ENCODE measurements at regions not wholly inside any gene's neighbourhood (a gene's known extent, or its start where the extent isn't known, plus 50 kb on each side); places are given as distances from the start of the nearest gene placed in this dataset.

DNA sequence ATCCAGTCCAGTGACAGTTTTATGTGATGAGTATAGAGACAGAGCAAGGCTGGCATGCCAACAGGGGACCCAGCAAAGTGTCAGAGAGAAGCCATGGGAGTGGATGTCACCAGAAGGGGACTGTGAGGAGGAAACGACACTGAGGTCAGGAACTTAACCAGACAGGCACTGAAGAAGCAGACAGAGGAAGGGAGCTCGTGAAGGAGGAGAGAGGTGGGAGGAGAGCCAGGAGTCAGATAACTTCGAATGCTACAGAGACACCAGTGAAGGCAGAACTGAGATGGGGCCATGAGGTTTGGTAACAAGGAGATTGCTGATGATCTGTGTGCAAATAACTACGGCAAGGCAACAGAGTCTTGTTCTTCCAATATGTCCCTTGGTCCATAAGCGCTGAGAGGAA lies 211.1 kb upstream of the FOXA2 start:
- ChIA-PET POLR2A (no interaction called here), CTCF (no interaction called here)
- Mint-ChIP-seq H3K36me3 (no peaks in the 10 kb centered on the region), H3K4me3 (no peak overlapping the region), H3K4me1 (no peaks in the 10 kb centered on the region), H3K9me3 (peaks cover 0 to 7% (median 4%) of the 10 kb centered on the region in 5 donors), H3K27ac (no peak overlapping the region), H3K27me3 (no peaks in the 10 kb centered on the region)
- Histone ChIP-seq H3K27ac (ENCODE audit: low read depth, low read length) (no peak overlapping the region), H3K36me3 (ENCODE audit: insufficient read depth, low read length) (no peaks in the 10 kb centered on the region), H3K4me1 (ENCODE audit: insufficient read depth, low read length) (no peaks in the 10 kb centered on the region), H3K27me3 (ENCODE audit: insufficient read depth, low read length, poor library complexity, severe bottlenecking) (no peaks in the 10 kb centered on the region), H3K4me3 (ENCODE audit: low read length) (no peak overlapping the region), H3K9me3 (ENCODE audit: low read length) (no peaks in the 10 kb centered on the region)
- DNase-seq: no peak

DNA sequence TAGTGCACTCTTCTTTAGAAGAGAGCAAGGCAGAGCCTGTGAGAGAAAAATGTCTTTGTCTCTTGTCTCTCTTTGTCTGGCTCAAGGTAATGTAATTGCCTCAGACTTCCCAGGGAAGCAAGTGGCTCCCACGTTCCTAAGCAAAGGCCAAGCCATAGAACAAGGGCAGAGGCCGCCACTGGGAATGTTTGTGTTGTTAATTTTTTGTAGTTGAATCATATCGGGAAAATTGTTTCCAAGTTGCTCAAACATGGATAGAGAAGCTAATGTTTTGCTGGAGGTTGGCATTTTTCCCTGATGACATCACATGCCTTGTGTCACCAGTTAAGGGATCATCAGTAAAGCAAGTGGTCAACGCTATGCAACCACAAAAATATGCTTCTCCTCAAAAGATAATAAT lies 211.5 kb upstream of the FOXA2 start:
- no peaks in the 10 kb centered on the region for H3K27me3 Mint-ChIP-seq

DNA sequence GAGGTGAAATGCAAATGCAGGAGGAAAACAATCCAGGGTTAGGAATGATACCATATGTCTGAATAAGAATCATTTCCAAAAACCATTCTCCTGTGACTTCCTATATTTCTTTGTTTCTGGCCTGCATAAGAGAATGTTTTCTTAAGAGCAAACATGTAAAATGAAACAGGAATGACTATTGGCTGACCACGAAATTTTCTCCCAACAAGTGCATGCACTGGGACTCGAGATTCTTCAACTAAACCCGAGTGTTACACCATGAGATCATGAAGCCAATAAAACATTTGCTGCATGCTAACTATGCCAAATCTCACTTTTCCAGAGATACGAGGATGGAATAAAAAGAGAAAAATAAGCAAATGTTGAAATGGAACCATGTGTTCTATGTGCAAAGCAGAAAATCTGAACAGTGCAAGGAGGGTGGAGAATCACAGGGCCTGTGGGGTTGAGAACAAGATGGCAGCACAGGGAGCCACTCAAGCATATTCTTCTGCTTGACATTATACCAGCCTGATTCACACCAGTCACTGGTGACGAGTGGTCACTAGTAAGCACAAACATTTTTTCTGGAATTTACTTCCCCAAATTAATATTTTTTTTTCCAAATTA lies 212.2 kb upstream of the FOXA2 start:
- Histone ChIP-seq H3K27ac (ENCODE audit: low read depth, low read length) (no peak overlapping the region), H3K36me3 (ENCODE audit: insufficient read depth, low read length) (no peaks in the 10 kb centered on the region), H3K4me3 (ENCODE audit: low read length) (no peak overlapping the region), H3K27me3 (ENCODE audit: insufficient read depth, low read length, poor library complexity, severe bottlenecking) (no peaks in the 10 kb centered on the region), H3K4me1 (ENCODE audit: insufficient read depth, low read length) (no peaks in the 10 kb centered on the region), H3K9me3 (ENCODE audit: low read length) (no peaks in the 10 kb centered on the region)
- no peak overlapping the region for H3K27ac Mint-ChIP-seq
- no peaks in the 10 kb centered on the region for H3K4me1 Mint-ChIP-seq
- H3K4me3 Mint-ChIP-seq: no peak overlapping the region
- H3K36me3 Mint-ChIP-seq: no peaks in the 10 kb centered on the region
- peaks cover 0 to 9% (median 4%) of the 10 kb centered on the region in 5 donors for H3K9me3 Mint-ChIP-seq
- DNase-seq: no peak
- H3K27me3 Mint-ChIP-seq: no peaks in the 10 kb centered on the region
- ChIA-PET POLR2A (no interaction called here), CTCF (no interaction called here)

More for the DNA sequence above, 211.5 kb upstream of the FOXA2 start:
- H3K36me3 Mint-ChIP-seq: no peaks in the 10 kb centered on the region
- no peak overlapping the region for H3K4me3 Mint-ChIP-seq
- no peak overlapping the region for H3K27ac Mint-ChIP-seq
- H3K4me1 ChIP-seq (ENCODE audit: insufficient read depth, low read length): no peaks in the 10 kb centered on the region
- no peaks in the 10 kb centered on the region for H3K4me1 Mint-ChIP-seq
- no peak overlapping the region for H3K27ac ChIP-seq (ENCODE audit: low read depth, low read length)
- no peaks in the 10 kb centered on the region for H3K27me3 ChIP-seq (ENCODE audit: insufficient read depth, low read length, poor library complexity, severe bottlenecking)
- DNase-seq: no peak
- no peaks in the 10 kb centered on the region for H3K36me3 ChIP-seq (ENCODE audit: insufficient read depth, low read length)
- ChIA-PET POLR2A (no interaction called here), CTCF (no interaction called here)
- H3K4me3 ChIP-seq (ENCODE audit: low read length): no peak overlapping the region
- H3K9me3 ChIP-seq (ENCODE audit: low read length): no peaks in the 10 kb centered on the region
- H3K9me3 Mint-ChIP-seq: peaks cover 0 to 9% (median 4%) of the 10 kb centered on the region in 5 donors

DNA sequence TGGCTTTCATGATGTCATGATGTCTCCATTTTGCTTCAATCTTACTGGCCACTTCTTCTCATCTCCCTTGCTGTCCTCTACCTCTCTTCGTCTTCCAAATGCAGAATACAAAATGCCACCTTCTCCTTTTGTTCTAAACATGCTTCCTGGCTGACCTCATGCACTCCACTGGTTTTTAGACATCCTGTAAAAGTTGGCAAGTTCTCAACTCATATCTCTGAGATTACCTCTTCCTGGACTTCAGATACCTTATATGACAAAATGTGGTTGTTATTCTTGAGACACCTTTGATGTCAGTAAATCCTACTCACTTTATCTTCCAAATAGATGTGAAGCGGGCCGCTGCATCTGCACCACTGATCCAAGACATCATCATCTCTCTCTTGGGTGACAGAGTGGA lies 212.7 kb upstream of the FOXA2 start:
- no peak overlapping the region for H3K27ac ChIP-seq (ENCODE audit: low read depth, low read length)
- no peak overlapping the region for H3K4me3 Mint-ChIP-seq
- H3K9me3 Mint-ChIP-seq: peaks cover 2 to 10% (median 4%) of the 10 kb centered on the region in 5 donors
- no peak overlapping the region for H3K27ac Mint-ChIP-seq
- no peaks in the 10 kb centered on the region for H3K27me3 ChIP-seq (ENCODE audit: insufficient read depth, low read length, poor library complexity, severe bottlenecking)
- ChIA-PET CTCF (no interaction called here), POLR2A (no interaction called here)
- no peak overlapping the region for H3K4me3 ChIP-seq (ENCODE audit: low read length)
- no peak for DNase-seq
- H3K9me3 ChIP-seq (ENCODE audit: low read length): no peaks in the 10 kb centered on the region
- no peaks in the 10 kb centered on the region for H3K27me3 Mint-ChIP-seq
- H3K36me3 ChIP-seq (ENCODE audit: insufficient read depth, low read length): no peaks in the 10 kb centered on the region
- no peaks in the 10 kb centered on the region for H3K4me1 Mint-ChIP-seq
- H3K4me1 ChIP-seq (ENCODE audit: insufficient read depth, low read length): no peaks in the 10 kb centered on the region
- no peaks in the 10 kb centered on the region for H3K36me3 Mint-ChIP-seq

DNA sequence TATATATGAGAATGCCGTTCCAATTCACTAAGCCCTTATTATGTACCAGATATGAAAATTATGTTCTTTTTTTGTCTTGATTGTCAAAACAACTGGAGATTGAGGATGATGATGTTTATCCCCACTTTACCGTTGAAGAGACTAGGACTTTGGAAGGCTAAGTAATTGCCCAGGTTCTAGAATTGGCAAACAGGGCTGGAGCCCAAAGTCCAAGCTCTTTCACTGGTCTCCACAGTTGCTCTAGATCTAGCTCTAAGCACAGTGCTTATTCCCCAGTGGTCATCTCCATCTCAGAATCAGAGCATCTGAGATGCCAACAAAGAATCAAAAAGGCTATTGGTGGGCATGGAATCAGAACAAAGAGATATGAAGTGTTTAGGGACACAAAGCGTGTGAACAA lies 215.3 kb upstream of the FOXA2 start:
- H3K36me3 ChIP-seq (ENCODE audit: insufficient read depth, low read length): no peaks in the 10 kb centered on the region
- H3K9me3 ChIP-seq (ENCODE audit: low read length): no peaks in the 10 kb centered on the region
- H3K27me3 Mint-ChIP-seq: no peaks in the 10 kb centered on the region
- no peaks in the 10 kb centered on the region for H3K4me1 ChIP-seq (ENCODE audit: insufficient read depth, low read length)
- no peak for DNase-seq
- H3K4me3 Mint-ChIP-seq: no peak overlapping the region
- no peaks in the 10 kb centered on the region for H3K36me3 Mint-ChIP-seq
- no peaks in the 10 kb centered on the region for H3K4me1 Mint-ChIP-seq
- no peak overlapping the region for H3K4me3 ChIP-seq (ENCODE audit: low read length)
- no peak overlapping the region for H3K27ac ChIP-seq (ENCODE audit: low read depth, low read length)
- peaks cover 0 to 12% (median 2%) of the 10 kb centered on the region in 5 donors for H3K9me3 Mint-ChIP-seq
- ChIA-PET POLR2A (no interaction called here), CTCF (no interaction called here)
- no peaks in the 10 kb centered on the region for H3K27me3 ChIP-seq (ENCODE audit: insufficient read depth, low read length, poor library complexity, severe bottlenecking)
- H3K27ac Mint-ChIP-seq: no peak overlapping the region

GRCh38 chr20:22800129-22800528 lies 215.8 kb upstream of the FOXA2 start:
- Mint-ChIP-seq H3K9me3 (peaks cover 1 to 12% (median 2%) of the 10 kb centered on the region in 5 donors), H3K27ac (no peak overlapping the region), H3K4me1 (no peaks in the 10 kb centered on the region), H3K27me3 (no peaks in the 10 kb centered on the region), H3K36me3 (no peaks in the 10 kb centered on the region), H3K4me3 (no peak overlapping the region)
- Histone ChIP-seq H3K4me3 (ENCODE audit: low read length) (no peak overlapping the region), H3K4me1 (ENCODE audit: insufficient read depth, low read length) (no peaks in the 10 kb centered on the region), H3K27ac (ENCODE audit: low read depth, low read length) (no peak overlapping the region), H3K36me3 (ENCODE audit: insufficient read depth, low read length) (no peaks in the 10 kb centered on the region), H3K27me3 (ENCODE audit: insufficient read depth, low read length, poor library complexity, severe bottlenecking) (no peaks in the 10 kb centered on the region), H3K9me3 (ENCODE audit: low read length) (no peaks in the 10 kb centered on the region)
- POLR2A ChIA-PET: no interaction called here
- no peak for DNase-seq
- CTCF ChIA-PET: no interaction called here

- Histone ChIP-seq H3K36me3 (ENCODE audit: insufficient read depth, low read length) (no peaks in the 10 kb centered on the region), H3K27me3 (ENCODE audit: insufficient read depth, low read length, poor library complexity, severe bottlenecking) (no peaks in the 10 kb centered on the region), H3K4me3 (ENCODE audit: low read length) (no peak overlapping the region), H3K27ac (ENCODE audit: low read depth, low read length) (no peak overlapping the region), H3K9me3 (ENCODE audit: low read length) (no peaks in the 10 kb centered on the region), H3K4me1 (ENCODE audit: insufficient read depth, low read length) (no peaks in the 10 kb centered on the region)
- Mint-ChIP-seq H3K4me1 (no peaks in the 10 kb centered on the region), H3K27ac (no peak overlapping the region), H3K9me3 (peaks cover 0 to 12% (median 2%) of the 10 kb centered on the region in 5 donors), H3K4me3 (no peak overlapping the region), H3K27me3 (peaks cover 0 to 1% of the 10 kb centered on the region in 2 donors), H3K36me3 (no peaks in the 10 kb centered on the region)
- ChIA-PET POLR2A (no interaction called here), CTCF (no interaction called here)
- DNase-seq: no peak
Measured at GRCh38 chr20:22801528-22801927, 217.2 kb upstream of the FOXA2 start.

- POLR2A ChIA-PET: no interaction called here
Measured at GRCh38 chr20:22802296-22802695, 217.9 kb upstream of the FOXA2 start.

GRCh38 chr20:22805219-22805618 lies 220.8 kb upstream of the FOXA2 start:
- no peaks in the 10 kb centered on the region for H3K9me3 ChIP-seq (ENCODE audit: low read length)
- Mint-ChIP-seq H3K27ac (no peak overlapping the region), H3K4me1 (no peaks in the 10 kb centered on the region), H3K9me3 (peaks cover 0 to 15% (median 2%) of the 10 kb centered on the region in 5 donors), H3K4me3 (no peak overlapping the region), H3K36me3 (no peaks in the 10 kb centered on the region), H3K27me3 (peaks cover 0 to 1% of the 10 kb centered on the region in 2 donors)
- no peaks in the 10 kb centered on the region for H3K27me3 ChIP-seq (ENCODE audit: insufficient read depth, low read length, poor library complexity, severe bottlenecking)
- CTCF ChIA-PET: no interaction called here
- DNase-seq: no peak
- H3K4me3 ChIP-seq (ENCODE audit: low read length): no peak overlapping the region
- H3K36me3 ChIP-seq (ENCODE audit: insufficient read depth, low read length): no peaks in the 10 kb centered on the region
- POLR2A ChIA-PET: no interaction called here
- H3K27ac ChIP-seq (ENCODE audit: low read depth, low read length): no peak overlapping the region
- no peaks in the 10 kb centered on the region for H3K4me1 ChIP-seq (ENCODE audit: insufficient read depth, low read length)

More at GRCh38 chr20:22802296-22802695, 217.9 kb upstream of the FOXA2 start:
- no peaks in the 10 kb centered on the region for H3K4me1 ChIP-seq (ENCODE audit: insufficient read depth, low read length)
- no peak for DNase-seq
- H3K4me3 ChIP-seq (ENCODE audit: low read length): no peak overlapping the region
- no peak overlapping the region for H3K27ac ChIP-seq (ENCODE audit: low read depth, low read length)
- CTCF ChIA-PET: no interaction called here
- no peaks in the 10 kb centered on the region for H3K4me1 Mint-ChIP-seq
- H3K27me3 ChIP-seq (ENCODE audit: insufficient read depth, low read length, poor library complexity, severe bottlenecking): no peaks in the 10 kb centered on the region
- no peaks in the 10 kb centered on the region for H3K9me3 ChIP-seq (ENCODE audit: low read length)
- H3K27me3 Mint-ChIP-seq: peaks cover 0 to 1% of the 10 kb centered on the region in 2 donors
- H3K4me3 Mint-ChIP-seq: no peak overlapping the region
- H3K36me3 ChIP-seq (ENCODE audit: insufficient read depth, low read length): no peaks in the 10 kb centered on the region
- peaks cover 0 to 10% (median 2%) of the 10 kb centered on the region in 5 donors for H3K9me3 Mint-ChIP-seq
- H3K27ac Mint-ChIP-seq: no peak overlapping the region
- H3K36me3 Mint-ChIP-seq: no peaks in the 10 kb centered on the region
